Renal cortical epithelial cell (primary cell): ENCODE measurements at regions not wholly inside any gene's neighbourhood (a gene's known extent, or its start where the extent isn't known, plus 50 kb on each side); places are given as distances from the start of the nearest gene placed in this dataset.

ENCODE experiments used
- DNase-seq: peaks from one replicate; pipeline ENCODE4 v3.0.0-alpha.2; 2011; ENCODE audit warnings: low read depth

DNA sequence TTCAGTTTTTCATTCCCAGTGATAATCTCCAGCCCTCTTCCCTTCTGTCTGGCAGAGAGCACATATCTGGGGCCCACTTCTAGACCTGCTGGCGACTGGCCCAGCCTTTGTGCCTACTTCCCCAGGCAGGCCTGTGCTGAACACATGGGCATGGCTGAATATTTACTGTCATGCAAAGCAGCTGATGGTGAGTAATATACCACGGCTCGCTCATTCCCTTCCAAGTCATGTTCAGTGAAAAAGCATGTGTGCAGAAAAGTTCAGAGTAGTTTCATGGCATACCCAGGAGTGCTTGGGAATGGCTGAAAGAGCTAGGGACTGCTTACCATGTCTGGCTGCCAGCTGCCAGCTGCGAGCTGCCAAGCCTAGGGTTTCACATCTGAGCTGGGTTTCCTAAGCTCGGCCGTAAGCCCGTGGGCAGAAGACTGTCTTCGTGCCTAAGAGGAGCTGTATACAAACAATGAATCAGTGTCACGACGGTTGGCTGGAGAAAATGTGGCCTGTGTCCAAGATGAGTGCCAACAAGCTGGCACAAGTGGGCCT, 179.9 kb upstream of the PELI2 start:
- DNase-seq: peak; percentile 91

DNA sequence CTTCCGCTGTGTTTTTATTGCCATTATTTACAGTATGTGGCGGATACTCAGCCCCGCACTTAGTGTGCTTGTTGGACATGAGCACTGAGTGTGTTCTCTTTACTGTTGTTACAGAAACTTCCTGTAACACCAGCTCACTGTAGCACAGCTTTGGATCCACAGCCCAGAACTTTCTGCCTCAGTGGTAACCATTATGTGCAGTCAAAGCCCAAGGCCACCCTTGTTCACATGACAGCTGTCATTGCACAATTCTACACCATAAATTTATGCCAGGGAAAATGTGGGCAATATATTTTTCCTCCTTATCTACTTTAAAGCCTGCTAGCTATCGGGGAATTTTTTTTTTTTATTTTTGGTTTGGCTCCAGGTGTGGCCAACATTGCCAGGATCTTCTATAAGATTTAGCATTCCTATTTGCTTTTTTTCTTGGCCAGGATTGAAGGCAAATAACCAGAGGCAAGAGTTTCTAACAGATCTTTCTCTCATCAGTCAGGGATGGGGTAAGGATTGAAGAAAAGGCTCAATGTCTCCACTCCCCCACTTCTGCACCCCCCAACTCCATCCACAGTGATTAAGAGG, 176.0 kb upstream of the PELI2 start:
- no peak for DNase-seq

DNA sequence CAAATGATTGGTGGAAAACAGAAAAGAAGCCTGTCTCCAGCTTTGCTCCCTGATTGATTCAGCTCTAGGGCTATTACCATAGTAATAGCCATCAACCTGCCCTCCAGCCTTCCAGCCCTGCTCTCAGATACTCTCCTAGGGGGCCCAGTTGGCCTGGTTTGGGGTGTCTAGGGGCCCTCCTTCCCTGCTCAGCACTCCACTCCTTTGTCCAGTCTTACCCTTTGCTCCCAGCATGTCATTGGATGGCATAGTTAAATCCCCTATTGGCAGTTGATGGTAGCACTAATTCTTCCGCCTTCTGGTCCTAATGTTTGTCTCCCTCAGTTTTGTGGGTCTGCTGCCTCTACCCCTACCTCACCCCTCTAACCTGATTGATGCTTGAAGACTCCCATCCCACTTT, 175.4 kb upstream of the PELI2 start:
- DNase-seq: no peak

DNA sequence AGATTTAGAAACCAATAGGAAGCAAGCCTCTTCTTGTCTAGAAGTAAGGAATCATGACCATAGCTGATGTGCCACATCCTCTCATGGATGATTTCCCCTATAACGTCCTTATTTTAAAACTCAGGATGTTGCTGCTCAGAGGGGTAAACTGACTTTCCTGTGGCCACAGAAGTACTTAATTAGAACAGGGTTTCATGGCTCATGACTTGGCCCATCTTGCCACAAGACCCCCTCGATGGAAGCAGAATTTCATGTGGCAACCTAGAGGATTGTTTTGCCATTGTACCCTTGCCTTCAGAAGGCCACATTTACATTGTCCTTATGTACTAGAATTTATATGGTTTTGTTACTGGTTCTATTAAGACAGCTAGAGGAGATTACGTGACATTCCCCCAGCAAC, 173.5 kb upstream of the PELI2 start:
- DNase-seq: no peak

DNA sequence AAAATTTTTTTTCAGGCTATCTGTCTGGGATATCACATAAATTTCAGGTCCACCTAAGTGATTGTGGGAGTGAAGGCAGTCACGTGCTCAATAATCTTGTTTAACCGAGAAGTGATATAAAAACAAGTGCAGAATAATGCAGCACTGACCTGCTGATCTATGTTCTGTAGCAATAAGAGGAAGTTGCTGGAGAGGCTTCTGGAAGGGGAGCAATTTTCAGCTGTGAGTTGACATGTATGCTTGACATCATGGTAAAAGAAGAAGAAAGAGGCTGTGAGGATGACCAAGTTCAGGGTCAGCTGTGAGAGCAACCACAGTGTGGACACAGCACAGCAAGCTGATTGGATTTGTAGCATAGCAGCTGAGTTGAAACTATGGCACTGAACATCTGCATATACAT, 172.0 kb upstream of the PELI2 start:
- no peak for DNase-seq

DNA sequence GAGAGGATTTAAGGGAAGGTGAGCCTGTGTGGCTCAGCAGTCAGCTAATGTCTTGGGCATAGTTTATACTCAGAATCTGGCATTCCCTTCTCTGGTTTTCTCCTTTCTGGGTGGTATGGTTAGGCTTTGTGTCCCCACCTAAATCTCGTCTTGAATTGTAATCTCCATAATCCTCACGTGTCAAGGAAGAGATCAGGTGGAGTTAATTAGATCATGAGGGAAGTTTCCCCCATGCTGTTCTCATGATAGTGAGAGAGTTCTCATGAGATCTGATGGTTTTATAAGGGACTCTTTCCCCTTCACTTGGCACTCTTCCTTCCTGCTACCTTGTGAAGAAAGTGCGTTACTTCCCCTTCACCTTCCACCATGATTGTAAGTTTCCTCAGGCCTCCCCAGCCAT, 169.8 kb upstream of the PELI2 start:
- DNase-seq: no peak

DNA sequence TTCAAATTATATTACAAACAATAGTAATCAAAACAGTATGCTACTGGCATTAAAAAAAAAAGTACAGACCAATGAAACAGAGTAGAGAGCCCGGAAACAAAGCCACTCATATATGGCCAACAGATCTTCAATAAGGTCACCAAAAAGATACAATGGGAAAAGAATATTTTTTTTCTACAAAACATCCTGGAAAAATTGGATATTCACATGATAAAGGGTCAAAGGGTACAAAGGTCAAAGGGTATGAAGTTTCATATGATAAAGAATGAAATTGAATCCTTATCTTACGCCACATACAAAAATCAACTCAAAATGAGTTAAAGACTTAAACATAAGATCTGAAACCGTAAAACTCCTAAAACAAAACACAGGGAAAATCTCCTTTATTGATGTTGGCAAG, 168.5 kb upstream of the PELI2 start:
- no peak for DNase-seq

DNA sequence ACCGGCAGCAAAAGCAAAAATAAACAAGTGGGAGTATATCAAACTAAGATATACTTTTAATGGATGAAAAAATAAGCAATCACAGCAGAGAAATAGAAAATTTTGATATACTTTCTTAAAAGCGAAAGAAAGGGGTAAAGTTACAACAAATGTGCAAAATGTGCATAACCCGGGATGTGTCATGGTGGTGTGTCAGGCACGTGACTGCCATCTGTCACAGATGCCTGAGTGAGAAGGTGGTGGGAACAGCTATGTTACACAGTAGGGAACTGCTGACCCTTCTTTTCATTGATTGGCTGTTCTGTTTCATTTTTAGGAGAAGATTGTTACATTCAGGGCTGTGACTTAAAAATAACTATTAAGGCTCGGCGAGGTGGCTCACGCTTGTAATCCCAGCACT, 168.1 kb upstream of the PELI2 start:
- DNase-seq: no peak

DNA sequence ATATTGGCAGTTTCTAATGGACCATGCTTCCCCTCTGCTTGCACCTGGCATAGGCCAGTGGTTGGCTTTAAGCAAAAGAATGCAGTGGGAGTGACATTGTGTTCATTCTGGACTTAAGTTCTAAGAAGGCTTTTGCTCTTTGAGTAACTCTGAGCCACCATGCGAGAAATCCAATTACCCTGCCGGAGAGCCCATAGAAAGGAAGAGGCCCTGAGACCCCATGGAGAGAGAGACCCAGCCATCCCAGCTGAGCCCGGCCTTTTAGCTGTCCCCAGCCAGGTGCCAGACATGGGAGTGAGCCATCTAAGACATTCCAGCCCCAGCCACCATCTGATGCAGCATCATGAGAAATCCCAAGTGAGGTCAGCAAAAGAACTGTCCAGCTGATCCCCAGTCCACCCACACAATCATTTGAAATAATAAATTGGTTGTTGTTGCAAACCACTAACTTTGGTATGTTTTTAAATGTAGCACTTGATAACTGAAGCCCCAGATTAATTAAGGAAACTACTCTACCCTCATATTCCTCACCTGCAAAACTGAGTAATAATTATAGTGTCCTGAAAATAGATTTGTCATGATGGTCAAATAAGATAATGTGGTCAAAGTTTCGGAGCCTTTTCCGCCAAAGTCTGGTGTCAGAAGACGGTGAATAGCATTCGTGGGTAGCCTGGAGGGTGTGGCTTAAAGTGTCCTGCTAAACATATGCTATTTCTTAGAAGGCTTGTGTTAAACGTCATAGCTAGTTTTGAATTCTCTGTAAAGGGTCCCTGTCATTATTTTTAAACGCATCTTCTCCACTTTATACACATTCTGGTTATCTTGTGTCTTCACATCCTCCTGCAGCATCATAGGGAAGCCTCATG, 166.6 kb upstream of the PELI2 start:
- DNase-seq: no peak

DNA sequence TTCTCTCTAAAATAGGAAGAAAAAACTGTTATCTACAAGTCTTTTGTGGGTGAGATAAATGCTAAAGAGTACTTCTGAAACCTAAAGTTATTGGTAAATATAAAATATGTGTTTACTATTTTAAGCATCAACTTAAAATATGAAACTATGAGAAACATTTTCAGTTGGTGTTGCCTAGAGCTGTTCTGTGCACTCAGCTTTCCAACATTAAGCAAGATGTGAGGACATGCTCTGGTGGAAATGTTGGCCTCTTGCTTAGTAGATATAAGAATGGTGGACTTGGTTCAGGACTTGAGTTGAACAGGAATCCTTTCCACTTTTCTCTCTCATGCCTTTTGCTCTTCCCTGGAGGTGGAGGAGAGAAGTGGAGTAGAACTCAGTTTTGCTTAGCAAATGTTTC, 164.1 kb upstream of the PELI2 start:
- no peak for DNase-seq

DNA sequence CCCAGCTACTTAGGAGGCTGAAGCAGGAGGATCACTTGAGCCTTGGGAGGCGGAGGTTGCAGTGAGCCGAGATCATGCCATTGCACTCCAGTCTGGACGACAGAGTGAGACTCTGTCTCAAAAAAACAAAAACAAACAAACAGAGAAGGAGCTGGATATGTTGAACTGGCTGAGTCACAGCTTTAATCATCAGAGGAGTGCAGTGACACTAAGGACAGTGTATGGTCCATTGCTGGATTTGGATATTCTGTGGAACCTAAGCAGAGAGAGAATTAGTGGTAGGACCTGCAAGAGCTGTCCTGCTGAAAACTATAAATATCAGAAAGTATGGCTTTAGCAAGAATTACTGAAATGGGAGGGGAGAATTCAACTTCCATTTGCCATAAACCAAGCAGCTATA, 163.0 kb upstream of the PELI2 start:
- no peak for DNase-seq

DNA sequence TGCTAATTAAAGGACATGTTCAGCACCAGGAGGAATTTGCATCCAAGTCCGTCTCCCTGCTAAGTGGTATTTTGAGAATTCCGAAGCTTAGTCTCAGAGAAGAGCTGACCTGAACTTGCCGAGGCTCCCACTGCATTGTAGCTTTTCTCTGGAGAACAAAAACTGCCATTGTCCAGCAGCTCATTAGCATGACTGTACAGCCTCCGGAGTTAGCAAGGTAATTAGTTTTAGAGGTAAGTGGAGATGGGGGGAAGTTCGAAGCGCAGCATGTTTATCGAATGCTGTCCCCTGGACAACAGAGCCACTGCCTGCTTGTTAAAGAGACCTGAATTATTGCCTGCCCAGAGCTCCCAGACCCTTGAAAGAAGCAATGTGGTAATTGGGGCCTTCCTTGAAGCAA, 160.3 kb upstream of the PELI2 start:
- DNase-seq: peak; percentile 71

DNA sequence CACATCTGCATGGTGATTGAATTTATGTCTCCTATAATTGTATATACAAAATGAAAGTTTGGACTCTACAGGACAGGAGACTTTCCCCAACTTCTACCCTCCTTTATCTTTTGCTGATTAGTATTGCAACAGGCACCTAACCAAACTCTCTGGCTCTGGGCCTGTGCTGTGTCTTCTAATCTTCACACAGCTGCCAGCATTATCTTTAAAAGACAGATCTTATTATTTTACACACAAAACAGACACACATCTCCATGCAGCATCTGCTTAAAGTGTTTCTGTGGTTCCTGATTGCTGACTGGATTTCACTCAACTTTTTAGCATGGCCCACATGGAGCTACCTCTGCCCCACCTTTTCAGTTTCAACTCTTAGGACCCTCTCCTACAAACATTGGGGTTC, 154.9 kb upstream of the PELI2 start:
- DNase-seq: no peak

DNA sequence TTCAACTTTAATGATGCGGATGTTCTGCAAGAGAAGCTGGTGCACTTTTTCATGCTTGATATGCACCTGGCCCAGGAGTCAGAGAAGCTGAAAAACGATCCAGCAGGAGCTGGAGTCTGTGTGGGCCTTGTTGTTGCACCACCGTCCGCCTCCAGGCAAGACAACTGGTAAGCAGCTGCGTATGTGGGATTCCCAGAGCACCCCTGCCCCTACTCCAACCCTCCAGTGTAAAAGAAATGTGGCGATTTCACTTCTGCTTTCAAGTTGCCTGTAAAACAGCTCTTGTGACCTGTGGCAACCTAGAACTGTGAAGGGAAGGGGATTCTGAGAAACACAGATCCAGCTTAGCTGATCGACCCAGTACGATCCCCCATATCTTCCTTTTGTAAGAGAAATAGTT, 154.1 kb upstream of the PELI2 start:
- no peak for DNase-seq

DNA sequence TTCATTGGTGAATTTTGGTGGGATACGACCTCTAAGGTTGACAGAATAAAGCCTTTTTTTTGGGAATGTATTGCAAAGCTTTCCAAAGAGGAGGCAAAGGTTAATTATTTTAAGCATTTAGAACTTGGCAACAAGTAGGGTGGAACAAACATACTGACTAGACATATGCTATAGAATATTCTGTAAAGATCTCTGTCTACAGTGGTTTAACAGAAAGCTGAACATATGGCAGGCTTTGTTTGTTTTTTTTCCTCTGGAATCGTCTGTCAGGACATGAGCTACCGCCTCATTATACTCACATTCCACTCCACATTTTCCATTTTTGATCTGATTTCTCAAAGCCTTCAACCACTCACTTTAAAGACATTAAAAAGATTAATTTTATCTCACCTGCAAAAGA, 153.4 kb upstream of the PELI2 start:
- no peak for DNase-seq

DNA sequence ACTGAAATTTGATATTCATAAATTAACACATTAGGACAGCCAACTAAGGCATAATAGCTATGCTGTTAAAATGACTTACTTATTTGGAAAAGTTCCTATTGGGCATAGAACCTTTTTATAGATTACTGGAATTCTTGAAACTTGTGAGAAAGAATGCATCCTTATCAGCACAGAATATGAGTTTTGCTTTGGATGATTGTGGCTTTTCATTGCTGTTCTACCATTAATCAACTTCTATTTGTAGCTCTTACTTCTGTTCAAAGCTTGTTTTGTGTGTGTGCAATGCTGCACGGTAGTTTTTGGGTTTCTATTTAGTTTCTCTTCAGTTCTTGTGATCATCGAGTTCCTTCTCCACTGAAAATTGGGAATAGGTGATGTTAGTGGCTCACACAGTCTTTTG, 152.4 kb upstream of the PELI2 start:
- no peak for DNase-seq

DNA sequence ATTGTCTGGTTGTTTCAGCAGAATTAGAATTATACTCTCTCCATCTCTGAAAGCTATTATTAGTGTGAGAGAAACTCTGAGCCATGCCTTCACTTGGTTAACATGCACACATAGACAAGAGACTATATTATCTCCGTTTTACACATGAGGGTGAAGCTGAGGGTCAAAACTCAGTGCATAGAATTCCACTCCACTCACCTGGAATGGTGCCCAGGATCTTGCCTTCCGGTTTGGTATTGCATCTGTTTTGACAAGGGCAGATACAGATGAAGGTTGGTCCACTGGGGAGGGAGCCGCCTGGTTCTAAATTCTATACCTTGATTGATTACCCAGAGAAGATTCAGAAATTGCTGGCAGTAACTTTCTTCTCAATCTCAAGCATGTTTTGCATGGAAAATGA, 149.5 kb upstream of the PELI2 start:
- no peak for DNase-seq

DNA sequence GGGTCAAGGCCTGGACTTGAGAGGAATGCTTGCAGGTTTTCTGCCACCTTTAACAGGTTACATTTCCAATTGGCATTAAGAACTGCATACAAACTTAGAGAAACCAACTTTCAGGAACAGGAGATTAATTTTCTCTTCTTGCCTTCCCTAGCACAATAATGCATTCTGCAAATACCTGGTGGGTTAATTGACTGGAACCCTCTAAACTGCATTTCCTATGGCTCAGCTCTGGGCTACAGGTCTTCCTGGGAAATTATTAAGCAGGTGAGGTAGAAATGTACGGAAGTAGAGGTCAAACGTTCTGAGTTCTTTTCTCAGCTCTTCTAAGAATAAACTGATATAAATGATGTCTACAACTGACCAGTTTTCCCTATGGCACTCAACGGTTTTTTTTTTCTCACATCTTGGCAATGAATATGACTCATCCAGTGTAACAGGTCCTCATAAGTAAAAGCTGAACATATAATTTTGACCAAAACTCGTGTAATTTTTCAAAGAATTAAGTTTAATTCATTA, 144.9 kb upstream of the PELI2 start:
- peak; percentile 96 for DNase-seq

DNA sequence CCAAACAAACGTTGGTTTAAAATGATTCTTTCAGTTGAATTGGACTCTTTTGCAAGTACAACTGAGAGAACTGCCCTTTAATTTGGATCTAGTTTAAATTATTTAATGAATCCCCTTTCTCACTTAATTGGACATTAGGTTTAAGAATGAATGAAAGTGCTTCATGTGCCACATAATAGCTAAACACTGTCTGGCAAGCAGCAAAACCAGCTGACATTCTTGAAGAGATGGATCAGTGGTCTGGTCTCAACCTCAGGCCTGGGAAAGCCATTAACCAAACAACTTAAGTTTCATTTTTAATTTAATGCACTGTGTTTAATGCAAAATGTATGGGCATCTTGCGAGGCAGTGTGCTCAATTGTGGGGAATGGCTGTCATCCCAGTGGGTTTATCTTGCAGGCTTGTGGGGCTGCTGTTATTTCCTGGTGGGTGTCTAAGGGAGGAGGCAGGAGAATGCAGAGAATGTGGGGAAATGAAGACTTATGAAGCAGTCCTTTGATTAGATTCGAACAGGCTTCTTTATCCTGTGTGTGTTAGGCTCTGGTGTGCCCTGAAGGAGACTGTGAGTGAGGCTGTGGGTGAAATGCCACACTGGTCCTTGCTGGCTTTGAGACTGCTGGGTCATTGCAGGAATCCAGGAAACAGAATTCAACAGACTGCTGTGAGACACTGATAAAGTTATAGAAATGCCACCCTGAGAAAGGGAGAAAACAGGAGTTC, 144.1 kb upstream of the PELI2 start:
- DNase-seq: peak; percentile 63

DNA sequence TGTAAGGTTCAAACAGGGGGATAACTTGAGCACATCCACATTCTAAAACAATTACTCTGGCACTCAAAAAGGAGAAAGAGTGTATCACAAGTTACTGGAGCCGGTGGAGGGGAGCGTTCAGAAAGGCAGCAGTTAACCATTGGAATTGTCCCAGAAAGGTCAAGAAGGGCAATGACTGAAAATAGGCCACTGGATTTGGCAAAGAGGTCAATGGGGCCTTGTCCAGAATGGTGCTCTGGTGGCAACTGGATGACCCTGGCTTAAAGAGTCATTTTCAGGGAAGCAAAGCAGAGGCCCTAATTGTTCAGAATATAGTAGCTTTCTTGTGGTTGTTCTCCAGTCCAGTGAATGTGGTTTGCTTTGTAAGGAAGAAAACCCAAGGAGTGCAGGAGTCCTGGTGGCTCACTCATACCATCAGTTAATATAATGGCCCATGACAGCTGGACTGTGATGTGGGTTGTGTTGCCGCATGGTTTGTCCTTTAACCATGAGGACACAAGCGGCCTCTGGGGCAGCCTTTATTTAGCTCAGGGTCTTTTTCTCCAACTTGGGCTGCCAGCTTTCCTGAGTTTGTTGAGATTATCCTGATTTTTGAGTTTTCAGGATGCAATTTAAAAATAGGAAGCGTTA, 142.8 kb upstream of the PELI2 start:
- peak; percentile 90 for DNase-seq

DNA sequence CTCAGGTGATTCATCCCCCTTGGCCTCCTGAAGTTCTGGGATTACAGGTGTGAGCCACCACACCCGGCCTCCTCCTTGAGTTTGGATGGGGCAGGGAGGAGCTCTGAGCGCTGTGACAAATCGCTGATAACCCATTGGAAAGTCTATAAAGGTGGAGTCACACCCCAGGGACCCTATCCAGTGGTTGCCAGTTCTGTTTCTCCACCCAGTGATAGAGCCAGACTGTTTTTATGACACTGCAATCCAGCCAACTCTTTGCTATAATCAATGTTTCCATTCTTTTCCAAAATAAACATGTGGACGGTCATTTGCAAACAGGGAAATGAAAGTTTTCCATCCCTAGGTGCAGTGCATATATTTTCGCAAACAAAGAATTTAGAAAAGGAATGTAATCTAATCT, 142.0 kb upstream of the PELI2 start:
- DNase-seq: no peak

DNA sequence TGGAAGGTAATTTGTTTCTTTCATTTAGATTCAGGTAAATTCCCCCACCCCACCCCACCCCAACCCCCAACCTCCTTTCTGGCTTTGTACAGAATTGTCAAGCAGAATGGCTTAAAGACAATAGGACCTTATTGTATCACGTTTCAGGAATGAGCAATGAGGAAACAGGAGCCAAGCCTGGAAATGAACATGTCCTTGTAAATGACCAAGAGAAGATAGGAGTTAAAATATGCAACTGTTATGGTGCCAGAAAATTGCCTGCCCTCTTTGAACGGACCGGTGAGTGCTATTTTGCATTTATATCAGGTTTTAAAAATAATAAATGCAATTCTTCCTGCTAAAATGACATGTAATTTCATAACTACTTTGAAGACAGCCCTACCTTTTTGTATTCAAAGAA, 141.6 kb upstream of the PELI2 start:
- DNase-seq: peak; percentile 34
